Activated CD4-positive, alpha-beta T cell treated with anti-CD3 and anti-CD28 coated beads, Interleukin-2, Interleukin-6, amounts not matched to agents 100 ng/mL and 50 ng/mL, durations not matched to agents 16 hours and 8 hours (primary cell): ENCODE measurements at regions not wholly inside any gene's neighbourhood (a gene's known extent, or its start where the extent isn't known, plus 50 kb on each side); places are given as distances from the start of the nearest gene placed in this dataset.
"Not testable (repeated sequence)": the region's sequence is repeated elsewhere in the genome, so short reads cannot be mapped to it uniquely, and the experiment has no call there.

Experiments
- DNase-seq: peaks from one replicate; pipeline ENCODE4 v3.0.0-alpha.2; 2020

GRCh38 chr2:7878266-7878665 is 803.6 kb upstream of the ID2 start:
- not testable (repeated sequence) for DNase-seq

GRCh38 chr2:7878786-7879482 is 802.9 kb upstream of the ID2 start:
- no peak for DNase-seq

- no peak for DNase-seq
These were observed 802.4 kb upstream of the ID2 start for GRCh38 chr2:7879483-7879835.

GRCh38 chr2:7880126-7880525 is 801.7 kb upstream of the ID2 start:
- DNase-seq, result no peak

- DNase-seq, result no peak
These were observed 801.3 kb upstream of the ID2 start for GRCh38 chr2:7880566-7880965.

GRCh38 chr2:7881063-7881462 is 800.8 kb upstream of the ID2 start:
- DNase-seq, result no peak

GRCh38 chr2:7881466-7881865 is 800.4 kb upstream of the ID2 start:
- no peak for DNase-seq

- no peak for DNase-seq
These were observed 799.6 kb upstream of the ID2 start for GRCh38 chr2:7882296-7882695.

- no peak for DNase-seq
These were observed 797.5 kb upstream of the ID2 start for GRCh38 chr2:7884338-7884737.

GRCh38 chr2:7886666-7887065 is 795.2 kb upstream of the ID2 start:
- no peak for DNase-seq

- DNase-seq, result no peak
These were observed 794.4 kb upstream of the ID2 start for GRCh38 chr2:7887441-7887840.

GRCh38 chr2:7888876-7889275 is 793.0 kb upstream of the ID2 start:
- no peak for DNase-seq

- no peak for DNase-seq
These were observed 790.5 kb upstream of the ID2 start for GRCh38 chr2:7891312-7891711.

GRCh38 chr2:7895289-7895688 is 786.6 kb upstream of the ID2 start:
- DNase-seq, result no peak

- no peak for DNase-seq
These were observed 784.8 kb upstream of the ID2 start for GRCh38 chr2:7896940-7897487.

- DNase-seq, result no peak
These were observed 782.6 kb upstream of the ID2 start for GRCh38 chr2:7899241-7899640.

- no peak for DNase-seq
These were observed 781.9 kb upstream of the ID2 start for GRCh38 chr2:7899923-7900322.

- peak; percentile 37 for DNase-seq
These were observed 781.3 kb upstream of the ID2 start for GRCh38 chr2:7900593-7900992.

- no peak for DNase-seq
These were observed 779.5 kb upstream of the ID2 start for GRCh38 chr2:7902251-7902765.

- no peak for DNase-seq
These were observed 777.5 kb upstream of the ID2 start for GRCh38 chr2:7904319-7904718.

GRCh38 chr2:7905756-7906155 is 776.1 kb upstream of the ID2 start:
- DNase-seq, result no peak

GRCh38 chr2:7906431-7906830 is 775.4 kb upstream of the ID2 start:
- DNase-seq, result no peak

- DNase-seq, result no peak
These were observed 774.8 kb upstream of the ID2 start for GRCh38 chr2:7907041-7907440.

- no peak for DNase-seq
These were observed 771.1 kb upstream of the ID2 start for GRCh38 chr2:7910752-7911151.

- no peak for DNase-seq
These were observed 770.7 kb upstream of the ID2 start for GRCh38 chr2:7911196-7911595.
